ENCODE measurements at regions not wholly inside any gene's neighbourhood (a gene's known extent, or its start where the extent isn't known, plus 50 kb on each side); places are given as distances from the start of the nearest gene placed in this dataset.

DNA sequence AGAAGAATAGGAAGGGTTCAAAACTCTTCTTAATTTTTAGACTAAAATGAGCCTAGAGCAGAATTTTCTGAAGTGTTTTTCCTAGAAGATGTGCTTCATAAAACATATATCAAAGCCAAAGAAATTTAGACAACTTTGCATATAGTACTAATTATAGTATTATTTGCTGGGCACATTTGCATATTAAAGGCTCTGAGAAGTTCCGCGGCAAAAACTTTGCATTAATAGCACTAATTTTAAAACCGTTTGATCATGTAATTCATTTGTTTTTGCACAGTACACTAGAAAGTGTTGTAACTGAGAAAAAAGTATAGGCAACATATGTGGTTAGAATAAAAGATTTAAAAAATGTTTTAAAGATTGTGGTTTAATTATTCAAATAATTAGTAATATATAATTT is 412.0 kb upstream of the NR2F2 start:
- TF ChIP-seq CTCF (IDR thresholded peaks at IDR 0.05; ENCODE audit: low read depth, low read length) (no peak), EZH2phosphoT487 (IDR thresholded peaks at IDR 0.05; ENCODE audit: low read depth) (no peak)

All from OCI-LY3 (cell line).